ENCODE measurements at regions not wholly inside any gene's neighbourhood (a gene's known extent, or its start where the extent isn't known, plus 50 kb on each side); places are given as distances from the start of the nearest gene placed in this dataset.

- TF ChIP-seq CTCF (IDR thresholded peaks at IDR 0.05) (no peak), POLR2A (IDR thresholded peaks at IDR 0.05) (no peak)
Measured at GRCh38 chr4:83862471-83862870, 326.6 kb downstream of the GPAT3 start.

Data from testis (tissue), 2 donors.